ENCODE measurements at regions not wholly inside any gene's neighbourhood (a gene's known extent, or its start where the extent isn't known, plus 50 kb on each side); places are given as distances from the start of the nearest gene placed in this dataset.
A peak's percentile ranks its signal among the peaks of the same experiment; 100 is the strongest.
"Not testable (repeated sequence)": the region's sequence is repeated elsewhere in the genome, so short reads cannot be mapped to it uniquely, and the experiment has no call there.

DNA sequence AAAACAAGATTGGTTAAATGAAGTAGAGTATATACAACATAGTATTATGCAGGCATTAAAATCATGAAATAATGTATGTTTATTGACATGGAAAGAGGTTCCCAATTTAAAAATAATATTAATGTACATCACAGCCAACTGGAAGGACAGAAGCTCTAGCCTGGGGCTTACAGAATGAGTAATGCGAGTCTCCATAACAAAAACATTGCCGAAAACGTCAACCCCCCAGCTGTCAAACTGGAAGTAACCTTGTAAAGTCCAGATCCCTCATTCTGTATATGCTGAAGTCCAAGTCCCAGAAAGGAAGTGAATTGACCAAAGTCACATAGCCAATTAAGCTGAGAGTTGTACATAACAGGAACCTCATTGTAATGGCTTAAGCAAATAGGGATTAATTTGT is 128.7 kb upstream of the ECI2 start:
- no peak for DNase-seq (ENCODE audit: low read depth in 2 of 2)

DNA sequence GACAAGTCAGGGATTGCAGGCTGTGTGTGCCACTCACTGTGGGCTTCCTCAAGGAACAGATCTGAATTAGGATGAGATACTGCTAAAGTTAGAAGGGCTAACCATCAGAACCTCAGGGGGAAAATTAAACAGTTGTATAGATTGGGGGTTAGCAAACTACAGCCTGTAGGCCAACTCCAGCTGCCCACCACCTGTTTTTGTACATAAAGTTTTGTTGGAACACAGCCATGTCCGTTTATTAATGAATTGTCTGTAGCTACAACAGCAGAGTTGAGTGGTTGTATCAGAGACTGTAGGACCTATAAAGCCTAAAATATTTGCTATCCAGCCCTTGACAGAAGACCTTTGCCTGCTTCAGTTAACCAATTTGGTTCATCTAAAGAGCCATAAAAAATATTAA is 127.2 kb upstream of the ECI2 start:
- no peak for DNase-seq (ENCODE audit: low read depth in 2 of 2)

- DNase-seq (ENCODE audit: low read depth in 2 of 2): no peak
Observed at GRCh38 chr6:4259391-4259790, 124.0 kb upstream of the ECI2 start.

DNA sequence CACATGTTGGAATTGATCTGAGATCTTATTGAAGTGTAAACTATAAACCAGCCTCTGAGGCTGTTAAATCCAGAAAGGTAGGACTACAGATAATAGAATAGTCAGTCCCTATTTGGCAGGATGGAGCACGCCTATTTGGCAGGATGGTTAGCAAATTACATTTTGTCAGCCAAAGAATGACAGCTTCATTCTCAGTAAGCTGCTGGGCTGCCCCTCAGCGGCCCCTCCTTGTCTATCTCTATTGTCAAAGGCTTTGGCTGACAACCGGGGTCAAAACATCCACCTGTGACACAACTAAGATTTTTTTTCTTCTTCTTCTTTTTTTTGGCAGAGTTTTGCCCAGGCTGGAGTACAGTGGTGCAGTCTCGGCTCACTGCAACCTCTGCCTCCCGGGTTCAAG is 123.4 kb upstream of the ECI2 start:
- no peak for DNase-seq (ENCODE audit: low read depth in 2 of 2)

DNA sequence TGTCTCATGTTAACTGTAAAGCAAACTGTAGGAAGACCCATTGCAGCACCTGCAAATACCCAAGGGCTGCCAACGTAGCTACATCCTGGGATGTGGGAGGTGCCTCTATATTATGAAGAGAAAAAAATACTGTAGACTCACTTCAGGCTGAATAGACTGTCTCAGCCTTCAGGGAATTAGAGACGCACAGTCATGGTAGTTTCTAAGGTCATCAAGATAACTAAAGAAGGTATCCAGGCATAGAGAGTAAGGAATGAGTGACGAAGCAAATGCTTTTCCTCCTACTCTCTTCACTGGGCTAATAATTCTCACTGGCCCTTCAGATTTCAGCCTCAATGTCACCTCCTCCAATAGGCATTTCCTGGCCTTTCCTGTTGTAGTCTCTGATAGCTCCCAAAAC is 121.6 kb upstream of the ECI2 start:
- DNase-seq (ENCODE audit: low read depth in 2 of 2): no peak

DNA sequence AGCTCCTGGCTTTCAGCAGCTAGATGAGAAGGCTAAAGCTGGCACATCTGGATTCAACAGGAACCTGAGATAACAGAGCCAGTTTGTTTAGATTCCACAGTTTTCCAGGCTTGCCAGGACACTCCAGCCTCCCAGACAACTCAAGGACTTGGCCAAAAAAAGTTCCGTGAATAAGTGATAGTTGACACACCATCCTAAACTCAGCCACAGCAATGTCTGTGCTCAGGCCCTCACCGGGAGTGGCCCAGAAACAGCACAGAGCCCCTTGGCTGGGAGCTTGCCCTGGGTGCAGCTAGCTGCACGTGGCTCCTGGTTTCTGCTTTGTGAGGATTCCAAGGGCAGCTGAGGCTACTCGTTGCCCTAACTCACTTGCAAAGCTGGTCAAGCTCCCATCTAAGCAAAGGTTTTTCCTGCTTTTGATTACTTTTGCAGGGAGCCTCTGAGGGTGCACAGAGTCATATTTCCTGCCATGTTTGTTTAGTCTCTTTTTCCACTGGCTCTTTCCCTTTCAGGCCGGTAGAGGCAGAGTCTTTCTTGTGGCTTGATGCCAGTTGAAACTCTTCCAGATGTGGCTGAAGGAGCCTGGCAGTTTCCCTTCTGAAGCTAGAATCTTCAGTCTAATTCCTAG is 118.3 kb upstream of the ECI2 start:
- no peak for DNase-seq (ENCODE audit: low read depth in 2 of 2)

GRCh38 chr6:4252445-4252844 is 117.1 kb upstream of the ECI2 start:
- DNase-seq (ENCODE audit: low read depth in 2 of 2): not testable (repeated sequence)

DNA sequence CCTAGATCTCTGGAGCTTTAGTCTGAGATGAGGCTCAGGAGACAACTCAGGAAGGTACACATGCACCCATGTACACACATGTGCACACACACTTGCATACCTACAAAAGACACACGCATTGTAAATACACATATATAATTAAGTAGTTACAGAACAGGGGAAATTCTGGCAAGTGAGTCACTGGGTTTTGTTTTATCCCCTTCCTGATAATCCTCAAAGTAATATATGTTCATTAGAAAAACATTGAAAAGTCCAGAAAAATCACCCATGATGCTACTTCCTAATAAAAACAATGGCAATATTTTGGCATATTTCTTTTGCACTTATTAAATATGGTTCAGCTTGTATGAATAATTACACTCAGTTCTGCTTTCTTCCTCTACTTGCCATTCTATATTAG is 115.3 kb upstream of the ECI2 start:
- DNase-seq (ENCODE audit: low read depth in 2 of 2): no peak

GRCh38 chr6:4243832-4244231 is 108.5 kb upstream of the ECI2 start:
- not testable (repeated sequence) for DNase-seq (ENCODE audit: low read depth in 2 of 2)

- no peak for DNase-seq (ENCODE audit: low read depth in 2 of 2)
Observed at GRCh38 chr6:4243237-4243636, 107.9 kb upstream of the ECI2 start.

GRCh38 chr6:4242601-4243000 is 107.2 kb upstream of the ECI2 start:
- no peak for DNase-seq (ENCODE audit: low read depth in 2 of 2)

DNA sequence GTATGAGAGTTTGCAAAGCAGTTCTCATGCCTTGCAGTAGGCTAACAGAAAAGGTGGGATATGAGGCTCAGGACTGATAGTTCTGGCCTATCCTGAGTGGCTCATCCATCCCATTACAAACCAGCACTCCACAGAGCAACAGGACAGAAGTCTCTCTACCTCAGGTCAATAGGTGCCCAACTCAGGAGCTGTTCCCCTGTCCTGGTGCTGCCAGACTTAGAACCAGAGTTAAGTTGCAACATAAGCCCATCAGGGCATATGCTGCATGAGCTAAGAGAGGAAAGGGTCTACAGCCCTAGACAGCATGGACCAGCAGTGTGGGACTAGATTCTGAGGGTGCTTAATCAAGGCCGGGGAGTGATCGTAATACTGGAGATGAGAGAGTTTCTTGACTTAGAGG is 104.8 kb upstream of the ECI2 start:
- DNase-seq (ENCODE audit: low read depth in 2 of 2): no peak

- DNase-seq (ENCODE audit: low read depth in 2 of 2): no peak
Observed at GRCh38 chr6:4225161-4225872, 89.9 kb upstream of the ECI2 start.

GRCh38 chr6:4224067-4224978 is 88.9 kb upstream of the ECI2 start:
- no peak for DNase-seq (ENCODE audit: low read depth in 2 of 2)

- DNase-seq (ENCODE audit: low read depth in 2 of 2): no peak
Observed at GRCh38 chr6:4220558-4220957, 85.2 kb upstream of the ECI2 start.

GRCh38 chr6:4218619-4219317 is 83.4 kb upstream of the ECI2 start:
- DNase-seq (ENCODE audit: low read depth in 2 of 2): not testable (repeated sequence)

DNA sequence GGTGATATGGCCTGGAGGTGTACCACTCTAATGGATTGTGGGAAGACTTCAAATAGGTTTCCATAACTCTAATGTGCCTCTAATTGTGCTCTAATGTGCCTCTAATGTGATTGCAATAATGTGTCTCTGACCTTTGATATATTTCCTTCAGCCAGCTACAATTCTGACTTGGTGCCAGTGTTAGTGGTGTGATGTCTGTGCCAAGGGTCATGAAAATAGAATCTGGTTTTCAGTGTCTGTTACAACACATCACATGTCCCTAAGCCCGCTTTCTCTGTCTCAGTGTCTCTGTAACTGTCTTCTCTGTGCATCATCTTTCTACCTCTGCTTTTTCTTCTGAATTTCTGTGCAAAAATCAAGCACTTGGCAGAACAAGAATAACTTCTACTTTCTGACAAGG is 77.2 kb upstream of the ECI2 start:
- no peak for DNase-seq (ENCODE audit: low read depth in 2 of 2)

GRCh38 chr6:4210629-4211419 is 75.4 kb upstream of the ECI2 start:
- peak in 1 of 2 donors; percentile 30 for DNase-seq (ENCODE audit: low read depth in 2 of 2)

DNA sequence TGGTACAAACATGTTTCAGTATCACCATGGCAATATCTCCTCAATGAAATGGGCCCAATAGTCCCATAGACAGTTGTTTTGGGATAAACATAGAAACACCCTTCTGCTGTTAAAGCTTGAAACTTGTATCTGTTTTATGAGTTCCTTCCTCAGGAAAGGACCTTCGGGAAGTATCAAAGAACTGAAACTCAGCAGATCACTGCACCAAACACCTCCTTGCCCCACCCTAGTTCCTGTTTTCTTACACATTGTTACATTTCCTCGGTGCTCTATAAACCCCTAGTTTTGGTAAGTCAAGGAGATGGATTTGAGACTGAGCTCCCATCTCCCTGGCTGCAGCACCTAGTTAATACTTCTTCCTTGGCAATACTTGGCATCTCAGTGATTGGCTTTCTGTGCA is 73.8 kb upstream of the ECI2 start:
- no peak for DNase-seq (ENCODE audit: low read depth in 2 of 2)

DNA sequence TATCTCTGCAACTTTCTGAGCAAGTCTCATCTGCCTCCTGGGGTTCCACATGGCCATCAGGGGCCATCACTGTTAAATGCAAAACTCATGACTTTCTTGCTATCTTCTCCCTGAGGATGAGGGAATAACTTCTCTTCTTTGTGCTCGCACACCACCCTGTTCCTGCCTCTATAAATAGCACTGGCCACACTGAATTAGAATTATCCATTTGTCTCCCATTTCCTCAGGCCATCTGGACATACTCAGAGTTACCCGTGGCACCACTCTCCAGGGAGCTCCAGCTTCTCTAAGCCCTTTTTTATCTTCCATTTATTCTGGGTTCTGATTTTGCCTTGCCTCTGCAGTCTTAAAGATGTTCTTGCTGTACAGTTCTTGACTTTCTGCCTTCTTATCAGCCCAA is 72.8 kb upstream of the ECI2 start:
- no peak for DNase-seq (ENCODE audit: low read depth in 2 of 2)
